Fibroblast of lung (primary cell): ENCODE measurements at regions not wholly inside any gene's neighbourhood (a gene's known extent, or its start where the extent isn't known, plus 50 kb on each side); places are given as distances from the start of the nearest gene placed in this dataset.

Experiments
- CTCF ChIP-seq, 2 donors: IDR thresholded peaks in 1 of 2; conservative IDR thresholded peaks in 1 of 2; 1 replicate in 1 of 2; 2 replicates in 1 of 2; pipeline ENCODE4 v1.5.1; 2011 to 2012; ENCODE audit warnings: low read length in 2 of 2, control low read depth in 1 of 2, inconsistent platforms in 1 of 2, low read depth in 1 of 2, mild to moderate bottlenecking in 1 of 2
- EZH2 ChIP-seq: IDR thresholded peaks from 2 replicates; pipeline ENCODE4 v1.5.1; 2012; ENCODE audit warnings: low read length, control low read depth, mild to moderate bottlenecking; ENCODE audit errors: missing control alignments

- TF ChIP-seq CTCF (conservative IDR thresholded peaks at IDR 0.05 in 1 of 2, IDR thresholded peaks at IDR 0.05 in 1 of 2; ENCODE audit: low read depth in 1 of 2, low read length in 2 of 2) (no peak), EZH2 (no peak)
Observed at GRCh38 chr2:16186661-16187481, 246.5 kb downstream of the MYCN start.
